ENCODE measurements at regions not wholly inside any gene's neighbourhood (a gene's known extent, or its start where the extent isn't known, plus 50 kb on each side); places are given as distances from the start of the nearest gene placed in this dataset.
"Not testable (repeated sequence)": the region's sequence is repeated elsewhere in the genome, so short reads cannot be mapped to it uniquely, and the experiment has no call there.

GRCh38 chr7:76971201-76971600 is 61.0 kb downstream of the SPDYE17 start:
- H3K4me3 ChIP-seq; H3K27me3 ChIP-seq; intact Hi-C loops (cut with DNase I); H3K27ac ChIP-seq; H3K36me3 ChIP-seq; DNase-seq; H3K9me3 ChIP-seq; H3K4me1 ChIP-seq: not testable (repeated sequence)
- no CpG with 5 or more reads among the region's 6 CpGs for WGBS, 2 donors

GRCh38 chr7:76969892-76970291 is 62.3 kb downstream of the SPDYE17 start:
- H3K4me3 ChIP-seq; DNase-seq; intact Hi-C loops (cut with DNase I): not testable (repeated sequence)

GRCh38 chr7:76965731-76966548 is 66.2 kb downstream of the SPDYE17 start:
- H3K27me3 ChIP-seq; H3K9me3 ChIP-seq; H3K27ac ChIP-seq; intact Hi-C loops (cut with DNase I); H3K4me1 ChIP-seq; H3K4me3 ChIP-seq; H3K36me3 ChIP-seq; DNase-seq: not testable (repeated sequence)
- no CpG with 5 or more reads among the region's 17 CpGs for WGBS, 2 donors

More at GRCh38 chr7:76969892-76970291, 62.3 kb downstream of the SPDYE17 start:
- not testable (repeated sequence) for H3K9me3 ChIP-seq, H3K27me3 ChIP-seq, H3K27ac ChIP-seq, H3K4me1 ChIP-seq, H3K36me3 ChIP-seq
- WGBS, 2 donors: no CpG with 5 or more reads among the region's 7 CpGs

GRCh38 chr7:76964050-76964449 is 68.1 kb downstream of the SPDYE17 start:
- DNase-seq; intact Hi-C loops (cut with DNase I); H3K4me1 ChIP-seq; H3K36me3 ChIP-seq; H3K4me3 ChIP-seq; H3K9me3 ChIP-seq; H3K27me3 ChIP-seq: not testable (repeated sequence)
- WGBS, 2 donors: no CpG with 5 or more reads among the region's 8 CpGs
- H3K27ac ChIP-seq: peak overlapping the region in 1 of 4 donors; percentile 60

GRCh38 chr7:76963061-76963460 is 69.1 kb downstream of the SPDYE17 start:
- H3K27me3 ChIP-seq; DNase-seq; H3K4me1 ChIP-seq; H3K9me3 ChIP-seq; H3K4me3 ChIP-seq; H3K36me3 ChIP-seq; intact Hi-C loops (cut with DNase I): not testable (repeated sequence)
- H3K27ac ChIP-seq: peak overlapping the region in 1 of 4 donors; percentile 42
- 20 to 75% methylated on average over 1 to 2 of the region's 7 CpGs for WGBS, 2 donors

- DNase-seq; intact Hi-C loops (cut with DNase I); H3K27me3 ChIP-seq; H3K4me1 ChIP-seq; H3K4me3 ChIP-seq; H3K9me3 ChIP-seq; H3K36me3 ChIP-seq; H3K27ac ChIP-seq: not testable (repeated sequence)
- WGBS, 2 donors: no CpG with 5 or more reads among the region's 16 CpGs
Observed at GRCh38 chr7:76960400-76960986, 71.7 kb downstream of the SPDYE17 start.

- DNase-seq; H3K4me1 ChIP-seq; H3K27me3 ChIP-seq; H3K27ac ChIP-seq; H3K36me3 ChIP-seq; H3K9me3 ChIP-seq; intact Hi-C loops (cut with DNase I): not testable (repeated sequence)
- H3K4me3 ChIP-seq: peak overlapping the region in 1 of 4 donors; percentile 34
- WGBS, 2 donors: no CpG with 5 or more reads among the region's 69 CpGs
Observed at GRCh38 chr7:76959573-76960399, 72.4 kb downstream of the SPDYE17 start.

GRCh38 chr7:76956531-76956930 is 75.6 kb downstream of the SPDYE17 start:
- H3K4me3 ChIP-seq; DNase-seq; H3K4me1 ChIP-seq; H3K27ac ChIP-seq; H3K9me3 ChIP-seq; H3K36me3 ChIP-seq; intact Hi-C loops (cut with DNase I); H3K27me3 ChIP-seq: not testable (repeated sequence)
- whole genome bisulfite sequencing, 2 donors: no CpG with 5 or more reads among the region's 5 CpGs

GRCh38 chr7:76955124-76955523 is 77.0 kb downstream of the SPDYE17 start:
- peak overlapping the region in 1 of 4 donors; percentile 58 for H3K27ac ChIP-seq
- H3K9me3 ChIP-seq; intact Hi-C loops (cut with DNase I); H3K36me3 ChIP-seq; H3K4me3 ChIP-seq; DNase-seq; H3K4me1 ChIP-seq; H3K27me3 ChIP-seq: not testable (repeated sequence)
- WGBS, 2 donors: no CpG with 5 or more reads among the region's 4 CpGs

- intact Hi-C loops (cut with DNase I); H3K27ac ChIP-seq; H3K4me1 ChIP-seq; H3K4me3 ChIP-seq; DNase-seq; H3K36me3 ChIP-seq; H3K9me3 ChIP-seq; H3K27me3 ChIP-seq: not testable (repeated sequence)
Observed at GRCh38 chr7:76944603-76945002, 87.6 kb downstream of the SPDYE17 start.

- WGBS, 2 donors: 71 to 94% methylated on average over 1 of the region's 2 CpGs
Observed at GRCh38 chr7:76941809-76942765, 90.1 kb downstream of the SPDYE17 start.

GRCh38 chr7:76937781-76938180 is 94.4 kb downstream of the SPDYE17 start:
- H3K27me3 ChIP-seq; H3K36me3 ChIP-seq; H3K4me3 ChIP-seq; H3K27ac ChIP-seq; intact Hi-C loops (cut with DNase I); H3K9me3 ChIP-seq; DNase-seq; H3K4me1 ChIP-seq: not testable (repeated sequence)
- WGBS, 2 donors: 65 to 66% methylated on average over 2 of the region's 3 CpGs

More at GRCh38 chr7:76941809-76942765, 90.1 kb downstream of the SPDYE17 start:
- intact Hi-C loops (cut with DNase I); H3K27me3 ChIP-seq; DNase-seq; H3K36me3 ChIP-seq; H3K27ac ChIP-seq; H3K4me3 ChIP-seq; H3K4me1 ChIP-seq; H3K9me3 ChIP-seq: not testable (repeated sequence)

Measured in esophagus squamous epithelium (tissue), 5 donors.